ACHN (cell line): ENCODE measurements at regions not wholly inside any gene's neighbourhood (a gene's known extent, or its start where the extent isn't known, plus 50 kb on each side); places are given as distances from the start of the nearest gene placed in this dataset.

Experiments used
- DNase-seq: peaks from one replicate; pipeline ENCODE4 v3.0.0-alpha.2; 2015
- in situ Hi-C: cut with HindIII; loops from 2 replicates; pipeline ENCODE4 v1.10.0; 2017; ENCODE audit warnings: low sequenced_read_pairs, low pct_ligation_motif_present, low pct_unique_long_range_greater_than_20kb

- in situ Hi-C loops: no loop called here
- peak; percentile 44 for DNase-seq
These were observed 78.4 kb downstream of the RNASET2 start for GRCh38 chr6:166877906-166878305.

GRCh38 chr6:166877349-166877748 lies 79.0 kb downstream of the RNASET2 start:
- in situ Hi-C loops: no loop called here
- no peak for DNase-seq

GRCh38 chr6:166872531-166873009 lies 83.8 kb downstream of the RNASET2 start:
- DNase-seq: no peak
- in situ Hi-C loops: no loop called here

GRCh38 chr6:166870602-166871208 lies 85.6 kb downstream of the RNASET2 start:
- in situ Hi-C loops: no loop called here
- no peak for DNase-seq

GRCh38 chr6:166866839-166867637 lies 89.3 kb downstream of the RNASET2 start:
- DNase-seq: no peak
- in situ Hi-C loops: no loop called here

- DNase-seq: no peak
- in situ Hi-C loops: no loop called here
These were observed 92.0 kb downstream of the RNASET2 start for GRCh38 chr6:166864333-166864732.

- in situ Hi-C loops: no loop called here
- no peak for DNase-seq
These were observed 93.3 kb downstream of the RNASET2 start for GRCh38 chr6:166862978-166863530.

GRCh38 chr6:166862287-166862977 lies 93.9 kb downstream of the RNASET2 start:
- no peak for DNase-seq
- in situ Hi-C loops: no loop called here

- no peak for DNase-seq
- in situ Hi-C loops: no loop called here
These were observed 94.4 kb downstream of the RNASET2 start for GRCh38 chr6:166861961-166862286.

- in situ Hi-C loops: no loop called here
- no peak for DNase-seq
These were observed 95.0 kb downstream of the RNASET2 start for GRCh38 chr6:166861304-166861703.

- no peak for DNase-seq
- in situ Hi-C loops: no loop called here
These were observed 96.0 kb downstream of the RNASET2 start for GRCh38 chr6:166860392-166860791.

- DNase-seq: no peak
- in situ Hi-C loops: no loop called here
These were observed 100.9 kb downstream of the RNASET2 start for GRCh38 chr6:166855416-166855815.

GRCh38 chr6:166853371-166854325 lies 102.7 kb downstream of the RNASET2 start:
- in situ Hi-C loops: no loop called here
- no peak for DNase-seq

GRCh38 chr6:166852451-166852975 lies 103.8 kb downstream of the RNASET2 start:
- DNase-seq: no peak
- in situ Hi-C loops: no loop called here

GRCh38 chr6:166851911-166852310 lies 104.4 kb downstream of the RNASET2 start:
- in situ Hi-C loops: no loop called here

GRCh38 chr6:166851426-166851825 lies 104.9 kb downstream of the RNASET2 start:
- no peak for DNase-seq
- in situ Hi-C loops: no loop called here

More at GRCh38 chr6:166851911-166852310, 104.4 kb downstream of the RNASET2 start:
- no peak for DNase-seq

GRCh38 chr6:166850677-166851076 lies 105.7 kb downstream of the RNASET2 start:
- no peak for DNase-seq
- in situ Hi-C loops: no loop called here

- in situ Hi-C loops: no loop called here
- no peak for DNase-seq
These were observed 106.6 kb downstream of the RNASET2 start for GRCh38 chr6:166849749-166850183.
